GM12878 (cell line): ENCODE measurements at regions not wholly inside any gene's neighbourhood (a gene's known extent, or its start where the extent isn't known, plus 50 kb on each side); places are given as distances from the start of the nearest gene placed in this dataset.

Experiments
- ATAC-seq: fragments of 200-7000 bp; cut with Tn5 transposase; 3 replicates; pipeline ENCODE4 v1.9.1; 2020; ENCODE audit warnings: mild to moderate bottlenecking, moderate library complexity
- BruUV-seq: library from RNA; stranded (reverse); fragments of 400-500 nt; replicated peaks from 2 replicates; lab custom pipeline; 2021; lab: Mats Ljungman, UMichigan
- CTCF ChIA-PET: fragments of 300-600 bp; sonication (Branson Sonifier 250); formaldehyde crosslinking; extraction: SDS; loops from one replicate; lab custom pipeline; 2021; ENCODE audit warnings: inconsistent platforms; lab: Yijun Ruan, JAX
- POLR2A ChIA-PET: fragments of 350-600 bp; formaldehyde crosslinking; extraction: SDS; loops from one replicate; lab custom pipeline; 2021; ENCODE audit warnings: inconsistent platforms; lab: Charles Lee
- RAD21 ChIA-PET: fragments of 300-600 bp; sonication (Branson Sonifier 250); formaldehyde crosslinking; loops from one replicate; lab custom pipeline; 2023; ENCODE audit warnings: antibody characterized with exemption; ENCODE audit not compliant: unreplicated experiment; lab: Charles Lee
- SMC1A ChIA-PET: fragments of 300-600 bp; sonication (Branson Sonifier 250); formaldehyde crosslinking; loops from one replicate; lab custom pipeline; 2023; ENCODE audit not compliant: unreplicated experiment, uncharacterized antibody; lab: Charles Lee
- DNase-seq: peaks from one replicate; pipeline ENCODE4 v3.0.0-alpha.2; 2011; ENCODE audit warnings: low read depth, low spot score
- FAIRE-seq: peaks from 3 replicates; lab custom pipeline; 2011; peaks lifted over from hg19 to GRCh38; lab: Jason Lieb, UNC
- H2AFZ ChIP-seq: 2 replicates; pipeline ENCODE4 v1.6.0; 2011; ENCODE audit warnings: low read depth, low read length, control low read depth; ENCODE audit not compliant: control insufficient read depth
- H3K27ac ChIP-seq: 2 replicates; pipeline ENCODE4 v1.5.1; 2011; ENCODE audit warnings: control low read depth; ENCODE audit not compliant: control insufficient read depth, insufficient read depth
- H3K27me3 ChIP-seq, 2 experiments: replicated peaks in 1 of 2; 2 replicates each; pipeline versions ENCODE4 v1.6.0 to v1.6.1; 2011; ENCODE audit warnings: low read length in 1 of 2; ENCODE audit not compliant: control insufficient read depth in 2 of 2, insufficient read depth in 2 of 2
- H3K36me3 ChIP-seq, 2 experiments: 2 replicates each; pipeline ENCODE4 v1.5.1; 2011; ENCODE audit warnings: low read length in 1 of 2; ENCODE audit not compliant: control insufficient read depth in 2 of 2, insufficient read depth in 2 of 2
- H3K4me1 ChIP-seq: 2 replicates; pipeline ENCODE4 v1.6.1; 2011; ENCODE audit warnings: mild to moderate bottlenecking, low read length, moderate library complexity, mixed read lengths; ENCODE audit not compliant: control insufficient read depth, insufficient read depth
- H3K4me2 ChIP-seq: 2 replicates; pipeline ENCODE4 v1.6.0; 2011; ENCODE audit warnings: control low read depth; ENCODE audit not compliant: control insufficient read depth, insufficient read depth
- H3K4me3 ChIP-seq: fragments of 200-600 bp; sonication (generic); 2 replicates; pipeline ENCODE4 v1.5.1; 2016
- H3K79me2 ChIP-seq: 2 replicates; pipeline ENCODE4 v1.6.0; 2011; ENCODE audit warnings: low read length; ENCODE audit not compliant: control insufficient read depth, insufficient read depth
- H3K9ac ChIP-seq: 2 replicates; pipeline ENCODE4 v1.8.0; 2011; ENCODE audit warnings: low read length, control low read depth, mixed read lengths; ENCODE audit not compliant: control insufficient read depth, insufficient read depth
- H3K9me3 ChIP-seq: replicated peaks from 3 replicates; pipeline ENCODE4 v1.5.1; 2011; ENCODE audit warnings: mild to moderate bottlenecking, low read length; ENCODE audit not compliant: control insufficient read depth, insufficient read depth
- H4K20me1 ChIP-seq: 2 replicates; pipeline ENCODE4 v1.6.0; 2011; ENCODE audit not compliant: control insufficient read depth, insufficient read depth
- BHLHE40 ChIP-seq, 2 experiments: fragments of 450-650 bp in 1 of 2; IDR thresholded peaks; 2 replicates each; pipeline ENCODE4 v1.6.1; 2011 to 2017; ENCODE audit warnings: low read depth in 2 of 2, borderline replicate concordance in 1 of 2, improper control_type of control experiment in 1 of 2, low read length in 1 of 2, mild to moderate bottlenecking in 1 of 2
- FOS ChIP-seq: IDR thresholded peaks from 3 replicates; pipeline ENCODE4 v1.6.1; 2011; ENCODE audit warnings: borderline replicate concordance; ENCODE audit not compliant: insufficient read length; ENCODE audit errors: extremely low read depth
- IKZF2 ChIP-seq, 2 experiments: fragments of 450-650 bp; IDR thresholded peaks; 2 replicates each; pipeline ENCODE4 v1.6.1; 2017; ENCODE audit warnings: mild to moderate bottlenecking in 2 of 2, moderate library complexity in 2 of 2
- NR2F1 ChIP-seq: fragments of 450-650 bp; conservative IDR thresholded peaks from 2 replicates; pipeline ENCODE4 v1.6.1; 2017; ENCODE audit warnings: mild to moderate bottlenecking
- ZSCAN29 ChIP-seq: fragments of 450-650 bp; IDR thresholded peaks from 2 replicates; pipeline ENCODE4 v1.6.1; 2017; ENCODE audit warnings: mild to moderate bottlenecking, moderate library complexity
- WGBS: methylation state at CpG from one replicate; pipeline ENCODE4 v1.1.6; 2016; ENCODE audit warnings: low lambda C conversion rate; ENCODE audit not compliant: insufficient replicate concordance, insufficient coverage; ENCODE audit errors: missing lambda C conversion rate; 5-methylcytosine and 5-hydroxymethylcytosine counted together
- in situ Hi-C: fragments of 300-500 bp; cut with MboI; formaldehyde crosslinking; loops from 9 replicates; pipeline ENCODE4 v1.14.3; 2018; ENCODE audit warnings: mixed read lengths
- intact Hi-C: fragments of 100-400 bp; cut with micrococcal nuclease; formaldehyde crosslinking; loops from one replicate; pipeline ENCODE4 v1.14.2; 2022; ENCODE audit not compliant: unreplicated experiment
- TF ChIP-seq, protein P1 (sequence below): fragments of 150-350 bp; IDR thresholded peaks from 2 replicates; pipeline ENCODE4 v1.6.1; 2016; ENCODE audit warnings: low read depth, low read length

GRCh38 chr2:55108456-55109160, 58.4 kb upstream of the RTN4 start:
- Histone ChIP-seq H3K9me3 (no peaks in the 10 kb centered on the region), H3K4me2 (no peak overlapping the region), H3K27ac (no peak overlapping the region), H3K27me3 (no peaks in the 10 kb centered on the region), H4K20me1 (no peaks in the 10 kb centered on the region), H3K9ac (no peak overlapping the region), H3K36me3 (no peaks in the 10 kb centered on the region), H3K79me2 (no peaks in the 10 kb centered on the region), H2AFZ (no peak overlapping the region), H3K4me1 (no peaks in the 10 kb centered on the region), H3K4me3 (no peak overlapping the region)
- ChIA-PET SMC1A (interaction anchor here (1.1 to 3.1 kb wide), 4 partner anchors 10 to 71 kb away, joined by 3 to 7 read pairs (median 4); no protein-coding TSS in a partner anchor), POLR2A (interaction anchor here (0.6 kb wide), 1 partner anchor 62 kb away, joined by 4 read pairs; no protein-coding TSS in a partner anchor), RAD21 (interaction anchor here (0.6 to 1.5 kb wide), 2 partner anchors 38 to 60 kb away, joined by 3 read pairs; no protein-coding TSS in a partner anchor), CTCF (interaction anchor here (1.0 to 2.0 kb wide), 3 partner anchors 21 to 60 kb away, joined by 4 to 5 read pairs (median 5); no protein-coding TSS in a partner anchor)
- FAIRE-seq: no peak
- in situ Hi-C loops (no loop called here), intact Hi-C loops (no loop called here)
- TF ChIP-seq, protein P1, sequence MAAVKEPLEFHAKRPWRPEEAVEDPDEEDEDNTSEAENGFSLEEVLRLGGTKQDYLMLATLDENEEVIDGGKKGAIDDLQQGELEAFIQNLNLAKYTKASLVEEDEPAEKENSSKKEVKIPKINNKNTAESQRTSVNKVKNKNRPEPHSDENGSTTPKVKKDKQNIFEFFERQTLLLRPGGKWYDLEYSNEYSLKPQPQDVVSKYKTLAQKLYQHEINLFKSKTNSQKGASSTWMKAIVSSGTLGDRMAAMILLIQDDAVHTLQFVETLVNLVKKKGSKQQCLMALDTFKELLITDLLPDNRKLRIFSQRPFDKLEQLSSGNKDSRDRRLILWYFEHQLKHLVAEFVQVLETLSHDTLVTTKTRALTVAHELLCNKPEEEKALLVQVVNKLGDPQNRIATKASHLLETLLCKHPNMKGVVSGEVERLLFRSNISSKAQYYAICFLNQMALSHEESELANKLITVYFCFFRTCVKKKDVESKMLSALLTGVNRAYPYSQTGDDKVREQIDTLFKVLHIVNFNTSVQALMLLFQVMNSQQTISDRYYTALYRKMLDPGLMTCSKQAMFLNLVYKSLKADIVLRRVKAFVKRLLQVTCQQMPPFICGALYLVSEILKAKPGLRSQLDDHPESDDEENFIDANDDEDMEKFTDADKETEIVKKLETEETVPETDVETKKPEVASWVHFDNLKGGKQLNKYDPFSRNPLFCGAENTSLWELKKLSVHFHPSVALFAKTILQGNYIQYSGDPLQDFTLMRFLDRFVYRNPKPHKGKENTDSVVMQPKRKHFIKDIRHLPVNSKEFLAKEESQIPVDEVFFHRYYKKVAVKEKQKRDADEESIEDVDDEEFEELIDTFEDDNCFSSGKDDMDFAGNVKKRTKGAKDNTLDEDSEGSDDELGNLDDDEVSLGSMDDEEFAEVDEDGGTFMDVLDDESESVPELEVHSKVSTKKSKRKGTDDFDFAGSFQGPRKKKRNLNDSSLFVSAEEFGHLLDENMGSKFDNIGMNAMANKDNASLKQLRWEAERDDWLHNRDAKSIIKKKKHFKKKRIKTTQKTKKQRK: no peak
- TF ChIP-seq FOS (no peak), ZSCAN29 (no peak), IKZF2 (IDR thresholded peaks at IDR 0.05) (no peak), BHLHE40 (IDR thresholded peaks at IDR 0.05; ENCODE audit: borderline replicate concordance in 1 of 2, low read depth in 2 of 2, low read length in 1 of 2) (no peak), NR2F1 (no peak)
- WGBS: 79% methylated on average over 7 of the region's 7 CpGs
- DNase-seq: no peak
- no TSS peak for BruUV-seq
- ATAC-seq: no peak
